B cell (primary cell): ENCODE measurements at regions not wholly inside any gene's neighbourhood (a gene's known extent, or its start where the extent isn't known, plus 50 kb on each side); places are given as distances from the start of the nearest gene placed in this dataset.

ENCODE experiments used
- ATAC-seq: fragments of 200-7000 bp; cut with Tn5 transposase; one replicate; pipeline ENCODE4 v1.10.0; 2021; ENCODE audit warnings: low read depth, mild to moderate bottlenecking, moderate number of reproducible peaks, moderate library complexity
- CTCF ChIA-PET: fragments of 350-600 bp; sonication (Branson Sonifier 250); formaldehyde crosslinking; loops from one replicate; lab custom pipeline; 2021; ENCODE audit warnings: antibody characterized with exemption, inconsistent platforms; lab: Charles Lee
- POLR2A ChIA-PET: fragments of 350-600 bp; sonication (Branson Sonifier 250); formaldehyde crosslinking; loops from one replicate; lab custom pipeline; 2021; ENCODE audit warnings: antibody characterized with exemption; lab: Charles Lee
- DNase-seq: peaks from one replicate; pipeline ENCODE4 v3.0.0; 2013
- H2AFZ ChIP-seq: 2 replicates; pipeline ENCODE4 v1.6.1; 2012; ENCODE audit warnings: mild to moderate bottlenecking, low read depth, low read length; ENCODE audit not compliant: insufficient read depth, poor library complexity, severe bottlenecking
- H3K27ac ChIP-seq, 2 donors: 1 replicate in 1 of 2; 2 replicates in 1 of 2; pipeline ENCODE4 v1.5.1; 2012 to 2013; ENCODE audit warnings: low read length in 2 of 2, mild to moderate bottlenecking in 2 of 2, moderate library complexity in 1 of 2
- H3K27me3 ChIP-seq, 4 experiments: fragments of 200-600 bp in 1 of 4; sonication (generic) in 1 of 4; replicated peaks in 1 of 4; 1 replicate in 2 of 4; 2 replicates in 2 of 4; pipeline versions ENCODE4 v1.6.1 to v1.7.0; 2013 to 2016; ENCODE audit warnings: low read length in 3 of 4, mild to moderate bottlenecking in 2 of 4, mixed read lengths in 1 of 4, moderate library complexity in 1 of 4; ENCODE audit not compliant: insufficient read depth in 4 of 4, control insufficient read depth in 3 of 4; ENCODE audit errors: control extremely low read depth in 1 of 4
- H3K36me3 ChIP-seq, 2 experiments: replicated peaks in 1 of 2; 1 replicate in 1 of 2; 2 replicates in 1 of 2; pipeline versions ENCODE4 v1.6.1 to v1.7.1; 2013; ENCODE audit warnings: low read length in 1 of 2; ENCODE audit not compliant: insufficient read depth in 2 of 2, control insufficient read depth in 1 of 2; ENCODE audit errors: control extremely low read depth in 1 of 2, extremely low read depth in 1 of 2
- H3K4me1 ChIP-seq, 2 donors: fragments of 200-600 bp in 1 of 2; sonication (generic) in 1 of 2; 1 replicate in 1 of 2; 2 replicates in 1 of 2; pipeline versions ENCODE4 v1.5.1 to v1.6.1; 2013 to 2017; ENCODE audit warnings: low read length in 2 of 2; ENCODE audit not compliant: control insufficient read depth in 2 of 2, insufficient read depth in 2 of 2
- H3K4me2 ChIP-seq: replicated peaks from 2 replicates; pipeline ENCODE3; 2012; ENCODE audit warnings: mild to moderate bottlenecking, low read depth, low read length; ENCODE audit not compliant: poor library complexity, severe bottlenecking
- H3K4me3 ChIP-seq, 5 experiments: fragments of 200-600 bp in 1 of 5; sonication (generic) in 1 of 5; 1 replicate in 3 of 5; 2 replicates in 2 of 5; pipeline versions ENCODE4 v1.5.1 to v1.7.0; 2011 to 2016; ENCODE audit warnings: low read length in 4 of 5, mild to moderate bottlenecking in 4 of 5, low read depth in 2 of 5, control low read depth in 1 of 5, moderate library complexity in 1 of 5; ENCODE audit not compliant: insufficient read depth in 1 of 5; ENCODE audit errors: control extremely low read depth in 1 of 5, extremely low read depth in 1 of 5
- H3K79me2 ChIP-seq: fragments of 200-600 bp; sonication (generic); one replicate; pipeline ENCODE4 v1.6.0; 2016; ENCODE audit warnings: low read length; ENCODE audit not compliant: control insufficient read depth, insufficient read depth
- H3K9ac ChIP-seq: fragments of 200-600 bp; sonication (generic); 2 replicates; pipeline ENCODE4 v1.6.1; 2017; ENCODE audit warnings: mild to moderate bottlenecking, low read length, moderate library complexity
- H3K9me3 ChIP-seq, 3 donors: one replicate each; pipeline versions ENCODE4 v1.6.1 to v1.7.1; 2013; ENCODE audit warnings: low read length in 2 of 3; ENCODE audit not compliant: control insufficient read depth in 2 of 3, insufficient read depth in 1 of 3; ENCODE audit errors: control extremely low read depth in 1 of 3
- H4K20me1 ChIP-seq: 2 replicates; pipeline ENCODE4 v1.6.0; 2012; ENCODE audit warnings: mild to moderate bottlenecking, low read length; ENCODE audit not compliant: insufficient read depth, control insufficient read depth, poor library complexity, severe bottlenecking
- H3K27ac Mint-ChIP-seq: one replicate; pipeline ENCODE4 v1.8.0; 2021; ENCODE audit warnings: mixed read lengths
- H3K27me3 Mint-ChIP-seq: one replicate; pipeline ENCODE4 v1.8.0; 2021; ENCODE audit warnings: mixed read lengths
- H3K4me1 Mint-ChIP-seq: one replicate; pipeline ENCODE4 v1.8.0; 2021; ENCODE audit warnings: mixed read lengths
- H3K4me3 Mint-ChIP-seq: one replicate; pipeline ENCODE4 v1.8.0; 2021; ENCODE audit warnings: mixed read lengths
- H3K9me3 Mint-ChIP-seq: one replicate; pipeline ENCODE4 v1.8.0; 2022; ENCODE audit warnings: mixed read lengths; ENCODE audit not compliant: insufficient read depth
- CTCF ChIP-seq: fragments of 200-600 bp; IDR thresholded peaks from one replicate; pipeline ENCODE4 v1.8.0; 2022; ENCODE audit warnings: antibody characterized with exemption, mild to moderate bottlenecking
- EZH2 ChIP-seq: IDR thresholded peaks from 2 replicates; pipeline ENCODE4 v1.6.1; 2012; ENCODE audit warnings: borderline replicate concordance, low read depth, mild to moderate bottlenecking, moderate library complexity, low read length; ENCODE audit not compliant: insufficient read depth, poor library complexity, severe bottlenecking
- WGBS: methylation state at CpG from one replicate; pipeline ENCODE4 v1.1.5; 2013; ENCODE audit warnings: missing lambda C conversion rate; ENCODE audit not compliant: insufficient coverage; 5-methylcytosine and 5-hydroxymethylcytosine counted together
- intact Hi-C: fragments of 100-400 bp; cut with micrococcal nuclease; formaldehyde crosslinking; loops from one replicate; pipeline ENCODE4 v1.10.0; 2022

- ChIA-PET CTCF (no interaction called here), POLR2A (no interaction called here)
- Histone ChIP-seq H3K9me3 (no peaks in the 10 kb centered on the region), H2AFZ (no peak overlapping the region), H3K27ac (no peak overlapping the region), H3K4me2 (no peak overlapping the region), H3K4me3 (no peak overlapping the region), H3K79me2 (no peaks in the 10 kb centered on the region), H4K20me1 (no peaks in the 10 kb centered on the region), H3K36me3 (no peaks in the 10 kb centered on the region), H3K9ac (no peak overlapping the region), H3K27me3 (no peaks in the 10 kb centered on the region), H3K4me1 (no peaks in the 10 kb centered on the region)
- Mint-ChIP-seq H3K27ac (no peak overlapping the region), H3K27me3 (peaks cover 9% of the 10 kb centered on the region), H3K4me3 (no peak overlapping the region), H3K9me3 (no peaks in the 10 kb centered on the region), H3K4me1 (peaks cover 10% of the 10 kb centered on the region)
- no peak for TF ChIP-seq EZH2
- no peak for TF ChIP-seq CTCF
- 53% methylated on average over 2 of the region's 4 CpGs for WGBS
- ATAC-seq (no peak), DNase-seq (no peak)
- intact Hi-C loops, result no loop called here
Observed at GRCh38 chr10:89122433-89123051, 84.6 kb downstream of the CH25H start.

GRCh38 chr10:89121764-89122020, 85.4 kb downstream of the CH25H start:
- no peak overlapping the region for H3K4me2 ChIP-seq
- Mint-ChIP-seq H3K4me1 (peaks cover 10% of the 10 kb centered on the region), H3K27ac (no peak overlapping the region), H3K4me3 (no peak overlapping the region), H3K9me3 (no peaks in the 10 kb centered on the region), H3K27me3 (peaks cover 9% of the 10 kb centered on the region)
- H3K9ac ChIP-seq, result no peak overlapping the region
- H3K27ac ChIP-seq, result no peak overlapping the region
- ATAC-seq, result no peak
- no peaks in the 10 kb centered on the region for H3K9me3 ChIP-seq
- POLR2A ChIA-PET, result no interaction called here
- no peaks in the 10 kb centered on the region for H4K20me1 ChIP-seq
- no peaks in the 10 kb centered on the region for H3K79me2 ChIP-seq
- H3K4me1 ChIP-seq, result no peaks in the 10 kb centered on the region
- no peak overlapping the region for H3K4me3 ChIP-seq
- CTCF ChIA-PET, result no interaction called here
- intact Hi-C loops, result no loop called here
- H2AFZ ChIP-seq, result no peak overlapping the region
- no peak for DNase-seq
- no peak for TF ChIP-seq CTCF
- no peak for TF ChIP-seq EZH2
- no peaks in the 10 kb centered on the region for H3K36me3 ChIP-seq
- no peaks in the 10 kb centered on the region for H3K27me3 ChIP-seq
